C4-2B (cell line): ENCODE measurements at regions not wholly inside any gene's neighbourhood (a gene's known extent, or its start where the extent isn't known, plus 50 kb on each side); places are given as distances from the start of the nearest gene placed in this dataset.

Experiments
- CTCF ChIP-seq: fragments of 450-650 bp; conservative IDR thresholded peaks from 2 replicates; pipeline ENCODE4 v1.5.1; 2017; ENCODE audit warnings: mild to moderate bottlenecking
- ZFX ChIP-seq: fragments of 450-650 bp; IDR thresholded peaks from 2 replicates; pipeline ENCODE4 v1.6.1; 2017

- TF ChIP-seq CTCF (no peak), ZFX (no peak)
These were observed 50.6 kb upstream of the EXOC2 start for GRCh38 chr6:743320-744096.
